ENCODE measurements at regions not wholly inside any gene's neighbourhood (a gene's known extent, or its start where the extent isn't known, plus 50 kb on each side); places are given as distances from the start of the nearest gene placed in this dataset.

- no peak for DNase-seq
Observed at GRCh38 chr4:119696963-119697362, 68.4 kb upstream of the PDE5A start.

DNA sequence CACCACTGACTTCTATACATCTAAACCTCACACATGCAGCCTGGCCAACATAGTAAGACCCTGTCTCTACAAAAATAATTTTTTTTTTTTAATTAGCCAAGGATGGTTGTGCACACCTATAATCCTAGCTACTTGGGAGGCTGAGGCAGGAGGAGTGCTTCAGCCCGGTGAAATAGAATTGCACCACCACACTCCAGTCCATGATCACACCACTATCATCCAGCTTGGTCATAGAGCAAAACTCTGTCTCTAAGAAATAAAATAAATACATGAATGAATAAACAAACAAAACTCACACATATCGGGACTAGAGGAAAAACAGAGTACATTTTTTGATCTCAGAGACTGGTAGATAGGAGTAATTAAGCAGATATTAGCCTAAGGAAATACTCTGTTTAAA is 66.6 kb upstream of the PDE5A start:
- DNase-seq = no peak

DNA sequence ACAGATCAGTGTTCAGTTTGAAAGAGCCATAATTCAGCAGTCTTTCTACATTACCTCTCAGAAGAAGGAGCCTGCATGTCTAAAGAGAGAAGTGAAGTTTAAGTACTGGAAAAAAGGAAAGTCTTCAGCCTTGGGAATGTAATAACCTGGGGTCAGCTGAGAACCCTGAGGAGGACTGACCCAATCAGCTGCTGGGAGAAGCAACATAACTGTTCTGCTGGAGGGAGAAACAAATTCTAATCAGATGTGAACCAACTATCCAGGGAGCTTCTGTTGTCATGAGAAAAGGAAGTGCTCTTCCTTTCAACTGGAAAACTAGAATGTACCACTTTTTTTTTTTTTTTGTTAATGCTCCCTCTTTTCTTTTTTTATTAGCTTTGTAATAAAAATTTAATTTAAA is 64.5 kb upstream of the PDE5A start:
- no peak for DNase-seq

- no peak for DNase-seq
Observed at GRCh38 chr4:119692001-119692400, 63.4 kb upstream of the PDE5A start.

DNA sequence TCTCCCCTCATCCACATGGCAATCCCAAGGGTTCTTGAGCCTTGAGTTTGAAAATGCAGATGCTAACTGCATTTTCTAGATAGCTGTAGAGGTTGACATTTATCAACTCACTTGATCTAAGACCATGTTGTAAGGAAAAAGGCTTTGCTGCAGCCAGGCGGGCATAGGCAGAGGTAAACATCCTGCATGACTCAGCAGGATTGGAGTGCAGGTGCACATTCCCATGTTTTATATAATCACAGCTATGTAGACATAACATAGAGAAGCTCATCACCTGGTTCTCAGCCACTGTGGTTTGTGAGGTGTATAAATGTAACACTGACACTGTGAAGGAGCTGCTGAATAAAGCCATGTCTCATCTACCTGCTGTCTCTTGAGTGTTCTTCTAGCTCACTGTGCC is 62.3 kb upstream of the PDE5A start:
- DNase-seq = no peak

GRCh38 chr4:119688446-119688845 is 59.8 kb upstream of the PDE5A start:
- no peak for DNase-seq

- no peak for DNase-seq
Observed at GRCh38 chr4:119684463-119684862, 55.9 kb upstream of the PDE5A start.

DNA sequence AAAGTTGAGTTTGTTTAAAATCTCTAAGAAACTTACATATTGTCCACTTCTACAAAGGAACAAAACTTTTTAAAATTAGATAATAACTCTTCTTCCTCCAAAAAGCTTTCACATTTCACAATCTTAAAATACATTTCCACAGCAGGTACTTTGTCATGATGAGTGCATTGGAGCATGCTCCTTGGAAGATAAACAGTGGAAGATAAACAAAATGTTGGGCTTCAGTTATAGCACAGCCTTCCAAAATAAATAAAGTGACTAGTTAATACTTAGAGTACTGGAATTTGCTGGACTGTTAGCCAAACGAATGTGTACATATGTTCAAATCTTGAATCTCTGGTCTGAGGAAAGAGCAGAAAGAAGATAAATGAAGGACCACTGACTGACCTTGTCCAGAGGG is 54.9 kb upstream of the PDE5A start:
- no peak for DNase-seq

- no peak for DNase-seq
Observed at GRCh38 chr4:119682099-119682498, 53.5 kb upstream of the PDE5A start.

DNA sequence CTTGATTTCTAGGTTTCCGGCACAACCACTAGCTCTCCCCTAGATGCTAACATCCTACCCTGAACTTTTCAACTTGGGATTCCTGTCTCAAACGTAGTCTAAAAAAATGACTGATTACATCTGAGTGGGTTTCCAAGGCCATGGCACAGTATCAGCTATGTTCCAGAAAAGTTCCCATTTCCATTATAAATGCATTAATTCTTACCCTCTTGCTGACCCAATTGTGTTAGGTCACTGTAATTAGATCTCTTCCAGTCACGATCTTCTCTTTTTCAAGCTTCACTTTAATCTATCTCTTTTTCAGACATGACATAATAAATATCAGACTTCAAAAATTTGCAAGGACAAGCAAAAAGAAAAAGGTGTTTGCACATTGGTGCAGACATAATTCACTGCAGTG is 50.6 kb upstream of the PDE5A start:
- no peak for DNase-seq

- no peak for DNase-seq
Observed at GRCh38 chr4:119678761-119679160, 50.2 kb upstream of the PDE5A start.
